ENCODE measurements at regions not wholly inside any gene's neighbourhood (a gene's known extent, or its start where the extent isn't known, plus 50 kb on each side); places are given as distances from the start of the nearest gene placed in this dataset.

- TF ChIP-seq EZH2 (IDR thresholded peaks at IDR 0.05; ENCODE audit: borderline replicate concordance, low read depth, low read length, severe bottlenecking) (no peak), CTCF (IDR thresholded peaks at IDR 0.05; ENCODE audit: borderline replicate concordance, extremely low read depth, low read length, poor library complexity, severe bottlenecking) (no peak)
These were observed 317.8 kb upstream of the ATP10B start for GRCh38 chr5:161169776-161170175.

All from DND-41 (cell line).